GM12878 (cell line): ENCODE measurements at regions not wholly inside any gene's neighbourhood (a gene's known extent, or its start where the extent isn't known, plus 50 kb on each side); places are given as distances from the start of the nearest gene placed in this dataset.

Experiments used
- ATF3 ChIP-seq: IDR thresholded peaks from 2 replicates; pipeline ENCODE4 v1.6.1; 2011; ENCODE audit warnings: low read depth, mild to moderate bottlenecking, low read length, moderate library complexity, borderline replicate concordance; ENCODE audit errors: extremely low read depth
- BCL3 ChIP-seq: IDR thresholded peaks from 2 replicates; pipeline ENCODE4 v1.6.1; 2011; ENCODE audit warnings: borderline replicate concordance, low read depth, mild to moderate bottlenecking, moderate library complexity, low read length; ENCODE audit not compliant: insufficient read depth, poor library complexity, severe bottlenecking
- CUX1 ChIP-seq: IDR thresholded peaks from 2 replicates; pipeline ENCODE4 v1.6.1; 2012; ENCODE audit warnings: improper control_type of control experiment, low read depth, low read length; ENCODE audit not compliant: insufficient replicate concordance
- EED ChIP-seq: sonication (generic); IDR thresholded peaks from 2 replicates; pipeline ENCODE4 v1.6.1; 2016; ENCODE audit warnings: antibody characterized with exemption, low read depth
- FOXK2 ChIP-seq: fragments of 450-650 bp; IDR thresholded peaks from 2 replicates; pipeline ENCODE4 v1.6.1; 2017; ENCODE audit warnings: mild to moderate bottlenecking, moderate library complexity
- HDAC6 ChIP-seq: fragments of 200-600 bp; sonication (generic); IDR thresholded peaks from one replicate; pipeline ENCODE4 v1.8.0; 2017; ENCODE audit warnings: antibody characterized with exemption; ENCODE audit not compliant: unreplicated experiment
- IRF4 ChIP-seq: IDR thresholded peaks from 2 replicates; pipeline ENCODE4 v1.6.1; 2011; ENCODE audit warnings: low read depth, low read length
- KDM1A ChIP-seq: fragments of 200-600 bp; sonication (generic); IDR thresholded peaks from 2 replicates; pipeline ENCODE4 v1.6.1; 2016; ENCODE audit warnings: borderline replicate concordance
- MYB ChIP-seq: fragments of 150-350 bp; IDR thresholded peaks from 2 replicates; pipeline ENCODE4 v1.6.1; 2014; ENCODE audit warnings: mild to moderate bottlenecking, low read depth, low read length, borderline replicate concordance
- NR2F1 ChIP-seq: fragments of 450-650 bp; conservative IDR thresholded peaks from 2 replicates; pipeline ENCODE4 v1.6.1; 2017; ENCODE audit warnings: mild to moderate bottlenecking
- POLR2A ChIP-seq: IDR thresholded peaks from 2 replicates; pipeline ENCODE4 v1.6.1; 2011; ENCODE audit warnings: low read depth, mild to moderate bottlenecking, low read length
- SIX5 ChIP-seq: IDR thresholded peaks from 2 replicates; pipeline ENCODE4 v1.6.1; 2011; ENCODE audit warnings: mild to moderate bottlenecking, low read depth, low read length, moderate library complexity; ENCODE audit not compliant: severe bottlenecking
- SRF ChIP-seq, 2 experiments: IDR thresholded peaks; 2 replicates each; pipeline ENCODE4 v1.6.1; 2011; ENCODE audit warnings: low read depth in 2 of 2, low read length in 2 of 2, mild to moderate bottlenecking in 1 of 2, moderate library complexity in 1 of 2
- TAF1 ChIP-seq: IDR thresholded peaks from 2 replicates; pipeline ENCODE4 v1.6.1; 2011; ENCODE audit warnings: mild to moderate bottlenecking, low read depth, low read length, borderline replicate concordance
- USF1 ChIP-seq: IDR thresholded peaks from 2 replicates; pipeline ENCODE4 v1.6.1; 2011; ENCODE audit warnings: borderline replicate concordance, low read depth, mild to moderate bottlenecking, moderate library complexity, mixed read lengths, low read length; ENCODE audit not compliant: insufficient read depth; ENCODE audit errors: extremely low read length
- USF2 ChIP-seq: IDR thresholded peaks from 2 replicates; pipeline ENCODE4 v1.6.1; 2011; ENCODE audit warnings: low read depth, low read length, improper control_type of control experiment, borderline replicate concordance
- ZBTB11 ChIP-seq: fragments of 450-650 bp; formaldehyde crosslinking; IDR thresholded peaks from 2 replicates; pipeline ENCODE4 v1.5.0; 2022; ENCODE audit warnings: mild to moderate bottlenecking, missing genetic modification characterization
- ZNF207 ChIP-seq: fragments of 450-650 bp; IDR thresholded peaks from 2 replicates; pipeline ENCODE4 v1.6.1; 2014; ENCODE audit warnings: antibody characterized with exemption, mild to moderate bottlenecking, borderline replicate concordance

GRCh38 chr4:123649250-123649644 is 252.7 kb downstream of the SPRY1 start (continued):
- TF ChIP-seq CUX1 (no peak), SRF (IDR thresholded peaks at IDR 0.05; ENCODE audit: low read depth in 2 of 2, low read length in 2 of 2) (no peak), ZNF207 (no peak), TAF1 (no peak), EED (no peak), USF1 (no peak), HDAC6 (no peak), POLR2A (no peak), KDM1A (no peak), ZBTB11 (CRISPR knock-in tag) (no peak), USF2 (no peak), NR2F1 (peak; percentile 90), FOXK2 (no peak), IRF4 (0 out of 2 replicates have a peak, but pooled peaks have one; percentile 21), ATF3 (no peak), SIX5 (no peak), BCL3 (no peak), MYB (no peak)
- TF ChIP-seq, all 136 proteins: peak for 27
